ENCODE measurements at regions not wholly inside any gene's neighbourhood (a gene's known extent, or its start where the extent isn't known, plus 50 kb on each side); places are given as distances from the start of the nearest gene placed in this dataset.

DNA sequence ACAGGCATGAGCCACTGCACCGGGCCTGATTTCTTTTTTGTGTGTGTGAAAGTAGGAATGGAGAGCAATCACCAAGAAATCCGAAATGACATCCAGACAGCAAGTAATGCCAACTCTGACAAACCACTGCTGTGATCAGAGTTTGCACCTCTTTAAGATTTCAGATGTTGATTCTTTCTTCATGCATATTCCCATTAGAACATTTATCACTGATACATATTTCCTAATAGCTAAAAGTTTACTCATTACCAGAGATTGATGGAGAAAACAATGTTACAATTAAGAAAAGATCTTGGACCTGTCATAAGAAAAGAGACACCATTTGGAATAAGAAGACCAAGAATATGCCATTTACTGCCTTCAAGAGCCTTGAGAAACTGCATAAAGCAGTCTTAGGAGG, 217.0 kb upstream of the MGAT4C start:
- TF ChIP-seq, protein P1, sequence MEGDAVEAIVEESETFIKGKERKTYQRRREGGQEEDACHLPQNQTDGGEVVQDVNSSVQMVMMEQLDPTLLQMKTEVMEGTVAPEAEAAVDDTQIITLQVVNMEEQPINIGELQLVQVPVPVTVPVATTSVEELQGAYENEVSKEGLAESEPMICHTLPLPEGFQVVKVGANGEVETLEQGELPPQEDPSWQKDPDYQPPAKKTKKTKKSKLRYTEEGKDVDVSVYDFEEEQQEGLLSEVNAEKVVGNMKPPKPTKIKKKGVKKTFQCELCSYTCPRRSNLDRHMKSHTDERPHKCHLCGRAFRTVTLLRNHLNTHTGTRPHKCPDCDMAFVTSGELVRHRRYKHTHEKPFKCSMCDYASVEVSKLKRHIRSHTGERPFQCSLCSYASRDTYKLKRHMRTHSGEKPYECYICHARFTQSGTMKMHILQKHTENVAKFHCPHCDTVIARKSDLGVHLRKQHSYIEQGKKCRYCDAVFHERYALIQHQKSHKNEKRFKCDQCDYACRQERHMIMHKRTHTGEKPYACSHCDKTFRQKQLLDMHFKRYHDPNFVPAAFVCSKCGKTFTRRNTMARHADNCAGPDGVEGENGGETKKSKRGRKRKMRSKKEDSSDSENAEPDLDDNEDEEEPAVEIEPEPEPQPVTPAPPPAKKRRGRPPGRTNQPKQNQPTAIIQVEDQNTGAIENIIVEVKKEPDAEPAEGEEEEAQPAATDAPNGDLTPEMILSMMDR (IDR thresholded peaks at IDR 0.05): no peak
- no peak for TF ChIP-seq POLR2A (IDR thresholded peaks at IDR 0.05)
